Mucosa of descending colon (tissue), 3 donors: ENCODE measurements at regions not wholly inside any gene's neighbourhood (a gene's known extent, or its start where the extent isn't known, plus 50 kb on each side); places are given as distances from the start of the nearest gene placed in this dataset.

ENCODE experiments used
- ATAC-seq: fragments of 200-7000 bp; cut with Tn5 transposase; one replicate; pipeline ENCODE4 v1.9.1; 2020; ENCODE audit warnings: mild to moderate bottlenecking, moderate library complexity
- DNase-seq, 3 donors: peaks; one replicate each; pipeline ENCODE4 v3.0.0-alpha.2; 2020
- H3K36me3 ChIP-seq: fragments of 200-600 bp; one replicate; pipeline ENCODE4 v1.8.0; 2021; ENCODE audit warnings: low read depth, mild to moderate bottlenecking
- H3K4me1 ChIP-seq: fragments of 200-600 bp; one replicate; pipeline ENCODE4 v1.8.0; 2021; ENCODE audit warnings: low read depth, mild to moderate bottlenecking
- H3K4me3 ChIP-seq: fragments of 200-600 bp; one replicate; pipeline ENCODE4 v1.8.0; 2021; ENCODE audit warnings: mild to moderate bottlenecking
- H3K9me3 ChIP-seq: fragments of 200-600 bp; one replicate; pipeline ENCODE4 v1.8.0; 2021; ENCODE audit warnings: mild to moderate bottlenecking
- CTCF ChIP-seq: fragments of 200-600 bp; IDR thresholded peaks from one replicate; pipeline ENCODE4 v1.8.0; 2022; ENCODE audit warnings: antibody characterized with exemption, mild to moderate bottlenecking
- intact Hi-C, 2 donors: fragments of 100-400 bp; cut with DNase I in 1 of 2; cut with micrococcal nuclease in 1 of 2; formaldehyde crosslinking; loops; one replicate each; pipeline versions ENCODE4 v1.11.0 to v1.11.1; 2022; cut with DNase I, micrococcal nuclease
- donor health status: DM: no; HTN: no; CAD: no; lungs with moderate emphysema.
- donor health status: DM: no; HTN: no; CAD: no.
- donor health status: DM: no; HTN: yes; CAD: no.

- ATAC-seq (no peak), DNase-seq (no peak)
- H3K4me1 ChIP-seq = no peaks in the 10 kb centered on the region
- H3K9me3 ChIP-seq = no peaks in the 10 kb centered on the region
- no peak for TF ChIP-seq CTCF
- H3K4me3 ChIP-seq = no peak overlapping the region
- H3K36me3 ChIP-seq = no peaks in the 10 kb centered on the region
- intact Hi-C loops = no loop called here
Measured at GRCh38 chr12:97131220-97131981, 224.3 kb downstream of the NEDD1 start.

GRCh38 chr12:97132270-97132669, 225.2 kb downstream of the NEDD1 start:
- Histone ChIP-seq H3K4me3 (no peak overlapping the region), H3K36me3 (no peaks in the 10 kb centered on the region), H3K9me3 (no peaks in the 10 kb centered on the region), H3K4me1 (no peaks in the 10 kb centered on the region)
- ATAC-seq = no peak
- intact Hi-C loops = no loop called here
- TF ChIP-seq CTCF = no peak
- no peak for DNase-seq

GRCh38 chr12:97134495-97134894, 227.4 kb downstream of the NEDD1 start:
- H3K36me3 ChIP-seq = no peaks in the 10 kb centered on the region
- no peak for TF ChIP-seq CTCF
- H3K4me3 ChIP-seq = no peak overlapping the region
- no peak for ATAC-seq
- no peaks in the 10 kb centered on the region for H3K4me1 ChIP-seq
- H3K9me3 ChIP-seq = no peaks in the 10 kb centered on the region
- intact Hi-C loops = no loop called here
- no peak for DNase-seq

GRCh38 chr12:97140355-97140754, 233.3 kb downstream of the NEDD1 start:
- ATAC-seq = no peak
- TF ChIP-seq CTCF = no peak

GRCh38 chr12:97142737-97143410, 235.8 kb downstream of the NEDD1 start:
- no peak overlapping the region for H3K4me3 ChIP-seq
- ATAC-seq = no peak
- TF ChIP-seq CTCF = no peak
- H3K4me1 ChIP-seq = no peaks in the 10 kb centered on the region
- H3K9me3 ChIP-seq = no peaks in the 10 kb centered on the region
- intact Hi-C loops = no loop called here
- DNase-seq = no peak
- H3K36me3 ChIP-seq = no peaks in the 10 kb centered on the region

More at GRCh38 chr12:97140355-97140754, 233.3 kb downstream of the NEDD1 start:
- Histone ChIP-seq H3K9me3 (no peaks in the 10 kb centered on the region), H3K36me3 (no peaks in the 10 kb centered on the region), H3K4me1 (no peaks in the 10 kb centered on the region), H3K4me3 (no peak overlapping the region)
- DNase-seq = no peak
- intact Hi-C loops = no loop called here
